ENCODE measurements at regions not wholly inside any gene's neighbourhood (a gene's known extent, or its start where the extent isn't known, plus 50 kb on each side); places are given as distances from the start of the nearest gene placed in this dataset.

DNA sequence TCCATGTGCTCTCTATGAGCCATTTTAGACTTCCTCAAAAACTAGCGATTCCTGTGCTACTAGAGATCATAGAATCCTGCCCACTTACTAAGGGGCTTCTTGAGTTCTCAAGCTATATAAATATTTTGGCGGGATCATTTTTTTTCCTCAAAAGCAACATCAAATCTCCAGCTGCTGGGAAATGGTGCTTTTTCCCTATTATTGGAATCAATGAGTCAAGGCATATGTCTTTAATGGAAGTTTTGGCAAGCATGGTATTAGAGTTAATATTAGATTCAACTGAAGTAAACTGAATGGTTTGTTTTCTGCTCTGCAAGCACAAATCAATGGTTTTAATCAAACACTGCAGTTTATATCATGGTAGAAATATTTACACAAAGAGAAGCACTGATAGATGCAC lies 369.9 kb upstream of the PTGER4 start:
- TF ChIP-seq POLR2AphosphoS5 (IDR thresholded peaks at IDR 0.05) (no peak), POLR2A (IDR thresholded peaks at IDR 0.05) (no peak)
- TF ChIP-seq, protein P1, sequence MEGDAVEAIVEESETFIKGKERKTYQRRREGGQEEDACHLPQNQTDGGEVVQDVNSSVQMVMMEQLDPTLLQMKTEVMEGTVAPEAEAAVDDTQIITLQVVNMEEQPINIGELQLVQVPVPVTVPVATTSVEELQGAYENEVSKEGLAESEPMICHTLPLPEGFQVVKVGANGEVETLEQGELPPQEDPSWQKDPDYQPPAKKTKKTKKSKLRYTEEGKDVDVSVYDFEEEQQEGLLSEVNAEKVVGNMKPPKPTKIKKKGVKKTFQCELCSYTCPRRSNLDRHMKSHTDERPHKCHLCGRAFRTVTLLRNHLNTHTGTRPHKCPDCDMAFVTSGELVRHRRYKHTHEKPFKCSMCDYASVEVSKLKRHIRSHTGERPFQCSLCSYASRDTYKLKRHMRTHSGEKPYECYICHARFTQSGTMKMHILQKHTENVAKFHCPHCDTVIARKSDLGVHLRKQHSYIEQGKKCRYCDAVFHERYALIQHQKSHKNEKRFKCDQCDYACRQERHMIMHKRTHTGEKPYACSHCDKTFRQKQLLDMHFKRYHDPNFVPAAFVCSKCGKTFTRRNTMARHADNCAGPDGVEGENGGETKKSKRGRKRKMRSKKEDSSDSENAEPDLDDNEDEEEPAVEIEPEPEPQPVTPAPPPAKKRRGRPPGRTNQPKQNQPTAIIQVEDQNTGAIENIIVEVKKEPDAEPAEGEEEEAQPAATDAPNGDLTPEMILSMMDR (IDR thresholded peaks at IDR 0.05) = no peak
